K562 (cell line): ENCODE measurements at regions not wholly inside any gene's neighbourhood (a gene's known extent, or its start where the extent isn't known, plus 50 kb on each side); places are given as distances from the start of the nearest gene placed in this dataset.
A peak's percentile ranks its signal among the peaks of the same experiment; 100 is the strongest.

Experiments
- ATAC-seq: fragments of 200-7000 bp; cut with Tn5 transposase; 3 replicates; pipeline ENCODE4 v1.9.1; 2020; ENCODE audit warnings: moderate library complexity
- BruUV-seq: library from RNA; stranded (reverse); fragments of 400-500 nt; replicated peaks from 2 replicates; lab custom pipeline; 2021; lab: Mats Ljungman, UMichigan
- CTCF ChIA-PET: fragments of 300-600 bp; formaldehyde crosslinking; extraction: SDS; loops from one replicate; lab custom pipeline; 2021; ENCODE audit warnings: low intra/inter-chr PET ratio; lab: Yijun Ruan, JAX
- POLR2A ChIA-PET: fragments of 300-600, 350-650 bp; sonication (Branson Sonifier 250); formaldehyde crosslinking; extraction: SDS; loops from one replicate; lab custom pipeline; 2021; ENCODE audit warnings: antibody characterized with exemption, inconsistent platforms; lab: Yijun Ruan, JAX
- DNase-seq, 4 experiments: peaks; one replicate each; pipeline versions ENCODE4 v3.0.0 to v3.0.0-alpha.2; 2011 to 2018; ENCODE audit warnings: low spot score in 3 of 4, mixed read lengths in 3 of 4; ENCODE audit errors: extremely low read depth in 1 of 4
- FAIRE-seq: peaks from 2 replicates; lab custom pipeline; 2011; peaks lifted over from hg19 to GRCh38; lab: Jason Lieb, UNC
- H2AFZ ChIP-seq: 2 replicates; pipeline ENCODE4 v1.6.0; 2011; ENCODE audit warnings: low read depth, low read length, control low read depth, inconsistent platforms
- H3K27ac ChIP-seq: fragments of 200-600 bp; 3 replicates; pipeline ENCODE4 v1.8.0; 2011; ENCODE audit warnings: low read depth, mild to moderate bottlenecking, control low read depth, inconsistent platforms, low read length, moderate library complexity, mixed read lengths; ENCODE audit errors: extremely low read depth
- H3K27me3 ChIP-seq, 2 experiments: fragments of 300-600 bp in 1 of 2; 2 replicates in 1 of 2; 3 replicates in 1 of 2; pipeline versions ENCODE4 v1.6.0 to v1.8.0; 2011; ENCODE audit warnings: inconsistent platforms in 2 of 2, low read length in 2 of 2, mild to moderate bottlenecking in 1 of 2, mixed read lengths in 1 of 2, moderate library complexity in 1 of 2; ENCODE audit not compliant: control insufficient read depth in 2 of 2, insufficient read depth in 2 of 2
- H3K36me3 ChIP-seq: fragments of 300-600 bp; 3 replicates; pipeline ENCODE4 v1.8.0; 2011; ENCODE audit warnings: mild to moderate bottlenecking, low read length, inconsistent platforms; ENCODE audit not compliant: control insufficient read depth, insufficient read depth
- H3K4me1 ChIP-seq, 2 experiments: fragments of 200-600 bp in 1 of 2; replicated peaks in 1 of 2; 2 replicates in 1 of 2; 3 replicates in 1 of 2; pipeline versions ENCODE4 v1.5.1 to v1.8.0; 2011; ENCODE audit warnings: inconsistent platforms in 2 of 2, low read length in 2 of 2, mild to moderate bottlenecking in 1 of 2, mixed read lengths in 1 of 2, moderate library complexity in 1 of 2; ENCODE audit not compliant: control insufficient read depth in 2 of 2, insufficient read depth in 2 of 2
- H3K4me2 ChIP-seq: 2 replicates; pipeline ENCODE4 v1.6.1; 2011; ENCODE audit warnings: low read length, control low read depth, inconsistent platforms, mixed read lengths; ENCODE audit not compliant: insufficient read depth
- H3K4me3 ChIP-seq: fragments of 200-600 bp; sonication (generic), shearing (Covaris generic); 2 replicates; pipeline ENCODE4 v1.5.1; 2016; ENCODE audit warnings: control low read depth, inconsistent platforms
- H3K79me2 ChIP-seq: fragments of 200-600 bp; 3 replicates; pipeline ENCODE4 v1.8.0; 2011; ENCODE audit warnings: low read length, inconsistent platforms; ENCODE audit not compliant: control insufficient read depth, insufficient read depth
- H3K9ac ChIP-seq, 2 experiments: 2 replicates each; pipeline versions ENCODE4 v1.6.0 to v1.6.1; 2011; ENCODE audit warnings: low read depth in 2 of 2, low read length in 2 of 2, control low read depth in 1 of 2, inconsistent platforms in 1 of 2, mild to moderate bottlenecking in 1 of 2, mixed read lengths in 1 of 2; ENCODE audit not compliant: insufficient read depth in 1 of 2
- H3K9me1 ChIP-seq: one replicate; pipeline ENCODE4 v1.6.0; 2011; ENCODE audit warnings: inconsistent platforms, mild to moderate bottlenecking, low read length, moderate library complexity; ENCODE audit not compliant: control insufficient read depth, insufficient read depth
- H3K9me3 ChIP-seq: replicated peaks from 2 replicates; pipeline ENCODE4 v1.5.1; 2011; ENCODE audit warnings: low read depth, low read length, inconsistent platforms; ENCODE audit not compliant: control insufficient read depth, insufficient read depth
- H4K20me1 ChIP-seq: replicated peaks from 2 replicates; pipeline ENCODE4 v1.6.1; 2011; ENCODE audit warnings: low read length, inconsistent platforms, mixed read lengths; ENCODE audit not compliant: control insufficient read depth, insufficient read depth
- CSDE1 ChIP-seq, 2 experiments: fragments of 450-650 bp; IDR thresholded peaks; 2 replicates each; pipeline ENCODE4 v1.6.1; 2016; ENCODE audit warnings: mild to moderate bottlenecking in 1 of 2
- NUFIP1 ChIP-seq: fragments of 450-650 bp; IDR thresholded peaks from 2 replicates; pipeline ENCODE4 v1.6.1; 2018; ENCODE audit not compliant: partially characterized antibody
- TCFL5 ChIP-seq: fragments of 250-450 bp; sonication (Bioruptor Pico); conservative IDR thresholded peaks from 2 replicates; pipeline ENCODE4 v1.6.1; 2021; ENCODE audit warnings: mild to moderate bottlenecking, moderate library complexity, matching md5 sums
- WGBS: fragments of 100-300 bp; shearing (Covaris generic); methylation state at CpG from one replicate; pipeline ENCODE4 v1.1.6; 2016; ENCODE audit warnings: low coverage, mixed read lengths; ENCODE audit not compliant: insufficient coverage; ENCODE audit errors: missing lambda C conversion rate; 5-methylcytosine and 5-hydroxymethylcytosine counted together
- in situ Hi-C: fragments of 300-500 bp; cut with MboI; formaldehyde crosslinking; loops from 4 replicates; pipeline ENCODE4 v1.15.0; 2018; ENCODE audit warnings: inconsistent platforms, mixed read lengths
- intact Hi-C: fragments of 100-400 bp; cut with micrococcal nuclease; formaldehyde crosslinking; loops from 2 replicates; pipeline ENCODE4 v1.14.2; 2022
- TF ChIP-seq, protein P1 (sequence below): sonication (generic); formaldehyde crosslinking; IDR thresholded peaks from 2 replicates; pipeline ENCODE4 v1.9.0; 2022; ENCODE audit warnings: mild to moderate bottlenecking, missing genetic modification reagents
- TF ChIP-seq, protein P2 (sequence below): fragments of 200-800 bp; sonication (Bioruptor generic); IDR thresholded peaks from 2 replicates; pipeline ENCODE4 v1.6.1; 2016; ENCODE audit warnings: missing genetic modification characterization, missing compliant biosample characterization
- TF ChIP-seq, protein P3 (sequence below): sonication (generic); formaldehyde crosslinking; IDR thresholded peaks from 2 replicates; pipeline ENCODE4 v1.9.0; 2022; ENCODE audit warnings: mild to moderate bottlenecking, missing genetic modification reagents
- TF ChIP-seq, protein P4 (sequence below): sonication (generic); formaldehyde crosslinking; IDR thresholded peaks from 2 replicates; pipeline ENCODE4 v1.8.0; 2022; ENCODE audit warnings: missing genetic modification reagents, mild to moderate bottlenecking, borderline replicate concordance

DNA sequence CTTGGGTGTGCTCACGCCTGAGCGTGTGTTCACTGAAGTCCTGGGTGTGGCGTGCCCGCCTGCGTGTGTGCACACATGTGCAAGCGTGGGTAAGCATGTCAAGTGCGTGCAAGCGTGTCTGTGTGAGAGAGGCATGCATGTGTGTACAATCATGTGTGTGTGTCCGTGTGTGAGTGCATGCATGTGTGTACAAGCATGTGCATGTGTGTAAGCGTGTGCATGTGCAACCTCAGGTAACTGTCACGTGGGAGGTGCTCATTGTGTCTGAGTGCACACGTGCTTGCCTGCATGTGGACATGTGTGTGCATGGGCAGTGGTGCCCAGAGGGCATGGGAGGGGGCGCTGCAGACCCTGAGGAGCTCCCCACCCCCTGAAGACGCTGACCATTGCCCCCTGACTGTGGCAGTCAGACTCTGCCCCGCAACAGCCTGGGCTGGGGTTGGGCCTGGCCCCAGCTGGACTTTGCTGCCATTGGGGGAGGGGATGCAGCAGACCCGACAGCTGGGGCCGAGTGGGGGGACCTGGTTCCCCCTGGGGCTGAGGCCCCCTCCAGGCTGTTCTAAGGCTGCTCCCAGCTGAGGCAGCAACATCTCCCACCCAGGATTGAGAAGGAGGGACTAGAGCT, 88.1 kb downstream of the UNCX start:
- BruUV-seq = no TSS peak
- no peak overlapping the region for H3K27ac ChIP-seq
- FAIRE-seq (no peak), ATAC-seq (no peak), DNase-seq (no peak)
- no peaks in the 10 kb centered on the region for H3K9me3 ChIP-seq
- H3K4me2 ChIP-seq = no peak overlapping the region
- H3K9ac ChIP-seq = no peak overlapping the region
- no peaks in the 10 kb centered on the region for H3K36me3 ChIP-seq
- H2AFZ ChIP-seq = no peak overlapping the region
- no peak overlapping the region for H3K4me3 ChIP-seq
- ChIA-PET CTCF (no interaction called here), POLR2A (no interaction called here)
- in situ Hi-C loops (no loop called here), intact Hi-C loops (no loop called here)
- peaks cover 0 to 17% of the 10 kb centered on the region in 2 experiments; a peak in 2 of 5 replicates for H3K4me1 ChIP-seq
- WGBS = 27% methylated on average over 17 of the region's 17 CpGs
- no peaks in the 10 kb centered on the region for H4K20me1 ChIP-seq
- H3K9me1 ChIP-seq = no peaks in the 10 kb centered on the region
- TF ChIP-seq NUFIP1 = no peak
- TF ChIP-seq, protein P1, sequence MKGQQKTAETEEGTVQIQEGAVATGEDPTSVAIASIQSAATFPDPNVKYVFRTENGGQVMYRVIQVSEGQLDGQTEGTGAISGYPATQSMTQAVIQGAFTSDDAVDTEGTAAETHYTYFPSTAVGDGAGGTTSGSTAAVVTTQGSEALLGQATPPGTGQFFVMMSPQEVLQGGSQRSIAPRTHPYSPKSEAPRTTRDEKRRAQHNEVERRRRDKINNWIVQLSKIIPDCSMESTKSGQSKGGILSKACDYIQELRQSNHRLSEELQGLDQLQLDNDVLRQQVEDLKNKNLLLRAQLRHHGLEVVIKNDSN (CRISPR knock-in tag) = peak; percentile 42
- TF ChIP-seq CSDE1 (IDR thresholded peaks at IDR 0.05) = no peak
- TF ChIP-seq, protein P2, sequence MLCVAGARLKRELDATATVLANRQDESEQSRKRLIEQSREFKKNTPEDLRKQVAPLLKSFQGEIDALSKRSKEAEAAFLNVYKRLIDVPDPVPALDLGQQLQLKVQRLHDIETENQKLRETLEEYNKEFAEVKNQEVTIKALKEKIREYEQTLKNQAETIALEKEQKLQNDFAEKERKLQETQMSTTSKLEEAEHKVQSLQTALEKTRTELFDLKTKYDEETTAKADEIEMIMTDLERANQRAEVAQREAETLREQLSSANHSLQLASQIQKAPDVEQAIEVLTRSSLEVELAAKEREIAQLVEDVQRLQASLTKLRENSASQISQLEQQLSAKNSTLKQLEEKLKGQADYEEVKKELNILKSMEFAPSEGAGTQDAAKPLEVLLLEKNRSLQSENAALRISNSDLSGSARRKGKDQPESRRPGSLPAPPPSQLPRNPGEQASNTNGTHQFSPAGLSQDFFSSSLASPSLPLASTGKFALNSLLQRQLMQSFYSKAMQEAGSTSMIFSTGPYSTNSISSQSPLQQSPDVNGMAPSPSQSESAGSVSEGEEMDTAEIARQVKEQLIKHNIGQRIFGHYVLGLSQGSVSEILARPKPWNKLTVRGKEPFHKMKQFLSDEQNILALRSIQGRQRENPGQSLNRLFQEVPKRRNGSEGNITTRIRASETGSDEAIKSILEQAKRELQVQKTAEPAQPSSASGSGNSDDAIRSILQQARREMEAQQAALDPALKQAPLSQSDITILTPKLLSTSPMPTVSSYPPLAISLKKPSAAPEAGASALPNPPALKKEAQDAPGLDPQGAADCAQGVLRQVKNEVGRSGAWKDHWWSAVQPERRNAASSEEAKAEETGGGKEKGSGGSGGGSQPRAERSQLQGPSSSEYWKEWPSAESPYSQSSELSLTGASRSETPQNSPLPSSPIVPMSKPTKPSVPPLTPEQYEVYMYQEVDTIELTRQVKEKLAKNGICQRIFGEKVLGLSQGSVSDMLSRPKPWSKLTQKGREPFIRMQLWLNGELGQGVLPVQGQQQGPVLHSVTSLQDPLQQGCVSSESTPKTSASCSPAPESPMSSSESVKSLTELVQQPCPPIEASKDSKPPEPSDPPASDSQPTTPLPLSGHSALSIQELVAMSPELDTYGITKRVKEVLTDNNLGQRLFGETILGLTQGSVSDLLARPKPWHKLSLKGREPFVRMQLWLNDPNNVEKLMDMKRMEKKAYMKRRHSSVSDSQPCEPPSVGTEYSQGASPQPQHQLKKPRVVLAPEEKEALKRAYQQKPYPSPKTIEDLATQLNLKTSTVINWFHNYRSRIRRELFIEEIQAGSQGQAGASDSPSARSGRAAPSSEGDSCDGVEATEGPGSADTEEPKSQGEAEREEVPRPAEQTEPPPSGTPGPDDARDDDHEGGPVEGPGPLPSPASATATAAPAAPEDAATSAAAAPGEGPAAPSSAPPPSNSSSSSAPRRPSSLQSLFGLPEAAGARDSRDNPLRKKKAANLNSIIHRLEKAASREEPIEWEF (CRISPR knock-in tag) = no peak
- no peak for TF ChIP-seq TCFL5
- TF ChIP-seq, protein P3, sequence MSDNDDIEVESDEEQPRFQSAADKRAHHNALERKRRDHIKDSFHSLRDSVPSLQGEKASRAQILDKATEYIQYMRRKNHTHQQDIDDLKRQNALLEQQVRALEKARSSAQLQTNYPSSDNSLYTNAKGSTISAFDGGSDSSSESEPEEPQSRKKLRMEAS (CRISPR knock-in tag) = peak; percentile 52; the same call in 1 of the 2 replicates
- TF ChIP-seq, protein P4, sequence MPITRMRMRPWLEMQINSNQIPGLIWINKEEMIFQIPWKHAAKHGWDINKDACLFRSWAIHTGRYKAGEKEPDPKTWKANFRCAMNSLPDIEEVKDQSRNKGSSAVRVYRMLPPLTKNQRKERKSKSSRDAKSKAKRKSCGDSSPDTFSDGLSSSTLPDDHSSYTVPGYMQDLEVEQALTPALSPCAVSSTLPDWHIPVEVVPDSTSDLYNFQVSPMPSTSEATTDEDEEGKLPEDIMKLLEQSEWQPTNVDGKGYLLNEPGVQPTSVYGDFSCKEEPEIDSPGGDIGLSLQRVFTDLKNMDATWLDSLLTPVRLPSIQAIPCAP = no peak
- H3K79me2 ChIP-seq = no peaks in the 10 kb centered on the region
- H3K27me3 ChIP-seq = peaks cover 30 to 58% of the 10 kb centered on the region in 2 experiments
